Muscle of leg (tissue), 3 donors: ENCODE measurements at regions not wholly inside any gene's neighbourhood (a gene's known extent, or its start where the extent isn't known, plus 50 kb on each side); places are given as distances from the start of the nearest gene placed in this dataset.
A peak's percentile ranks its signal among the peaks of the same experiment; 100 is the strongest.

Source experiments
- DNase-seq: peaks from one replicate; pipeline ENCODE4 v3.0.0; 2013
- H3K27ac ChIP-seq: one replicate; pipeline ENCODE4 v1.5.1; 2013; ENCODE audit warnings: mild to moderate bottlenecking, low read length, control low read depth
- H3K27me3 ChIP-seq: one replicate; pipeline ENCODE4 v1.6.1; 2013; ENCODE audit warnings: low read length; ENCODE audit not compliant: control insufficient read depth, insufficient read depth
- H3K36me3 ChIP-seq: one replicate; pipeline ENCODE4 v1.6.1; 2013; ENCODE audit warnings: low read length; ENCODE audit not compliant: control insufficient read depth, insufficient read depth
- H3K4me1 ChIP-seq: one replicate; pipeline ENCODE4 v1.6.1; 2013; ENCODE audit warnings: low read length; ENCODE audit not compliant: control insufficient read depth, insufficient read depth
- H3K4me3 ChIP-seq: one replicate; pipeline ENCODE4 v1.5.1; 2013; ENCODE audit warnings: low read length, control low read depth
- H3K9me3 ChIP-seq: replicated peaks from 2 replicates; pipeline ENCODE4 v1.6.1; 2013; ENCODE audit warnings: low read depth, low read length; ENCODE audit not compliant: control insufficient read depth
- WGBS: methylation state at CpG from one replicate; pipeline ENCODE4 v1.1.5; 2013; ENCODE audit warnings: missing lambda C conversion rate; ENCODE audit not compliant: insufficient coverage; 5-methylcytosine and 5-hydroxymethylcytosine counted together

- WGBS, result no CpG with 5 or more reads among the region's 1 CpG
- no peaks in the 10 kb centered on the region for H3K9me3 ChIP-seq
- DNase-seq, result peak; percentile 19
Measured at GRCh38 chr2:225207043-225207442, 164.8 kb upstream of the DOCK10 start.

GRCh38 chr2:225196579-225196978 is 154.3 kb upstream of the DOCK10 start:
- Histone ChIP-seq H3K27me3 (no peaks in the 10 kb centered on the region), H3K4me3 (no peak overlapping the region), H3K4me1 (no peaks in the 10 kb centered on the region), H3K27ac (no peak overlapping the region), H3K36me3 (no peaks in the 10 kb centered on the region), H3K9me3 (no peaks in the 10 kb centered on the region)
- no CpG with 5 or more reads among the region's 1 CpG for WGBS
- DNase-seq, result no peak

More at GRCh38 chr2:225207043-225207442, 164.8 kb upstream of the DOCK10 start:
- Histone ChIP-seq H3K4me3 (no peak overlapping the region), H3K27me3 (no peaks in the 10 kb centered on the region), H3K27ac (no peak overlapping the region), H3K4me1 (no peaks in the 10 kb centered on the region), H3K36me3 (no peaks in the 10 kb centered on the region)

- Histone ChIP-seq H3K27ac (no peak overlapping the region), H3K27me3 (no peaks in the 10 kb centered on the region), H3K36me3 (no peaks in the 10 kb centered on the region), H3K4me1 (no peaks in the 10 kb centered on the region), H3K9me3 (no peaks in the 10 kb centered on the region), H3K4me3 (no peak overlapping the region)
- DNase-seq, result no peak
- no CpG with 5 or more reads among the region's 3 CpGs for WGBS
Measured at GRCh38 chr2:225192869-225193268, 150.6 kb upstream of the DOCK10 start.

GRCh38 chr2:225190987-225191386 is 148.7 kb upstream of the DOCK10 start:
- no peaks in the 10 kb centered on the region for H3K36me3 ChIP-seq
- no CpG with 5 or more reads among the region's 1 CpG for WGBS

GRCh38 chr2:225184948-225185347 is 142.7 kb upstream of the DOCK10 start:
- Histone ChIP-seq H3K36me3 (no peaks in the 10 kb centered on the region), H3K27me3 (no peaks in the 10 kb centered on the region), H3K4me1 (no peaks in the 10 kb centered on the region), H3K4me3 (no peak overlapping the region), H3K27ac (no peak overlapping the region), H3K9me3 (no peaks in the 10 kb centered on the region)
- WGBS, result no CpG with 5 or more reads among the region's 2 CpGs
- DNase-seq, result no peak

More at GRCh38 chr2:225190987-225191386, 148.7 kb upstream of the DOCK10 start:
- H3K4me1 ChIP-seq, result no peaks in the 10 kb centered on the region
- no peak for DNase-seq
- no peak overlapping the region for H3K4me3 ChIP-seq
- no peak overlapping the region for H3K27ac ChIP-seq
- H3K9me3 ChIP-seq, result no peaks in the 10 kb centered on the region
- no peaks in the 10 kb centered on the region for H3K27me3 ChIP-seq

DNA sequence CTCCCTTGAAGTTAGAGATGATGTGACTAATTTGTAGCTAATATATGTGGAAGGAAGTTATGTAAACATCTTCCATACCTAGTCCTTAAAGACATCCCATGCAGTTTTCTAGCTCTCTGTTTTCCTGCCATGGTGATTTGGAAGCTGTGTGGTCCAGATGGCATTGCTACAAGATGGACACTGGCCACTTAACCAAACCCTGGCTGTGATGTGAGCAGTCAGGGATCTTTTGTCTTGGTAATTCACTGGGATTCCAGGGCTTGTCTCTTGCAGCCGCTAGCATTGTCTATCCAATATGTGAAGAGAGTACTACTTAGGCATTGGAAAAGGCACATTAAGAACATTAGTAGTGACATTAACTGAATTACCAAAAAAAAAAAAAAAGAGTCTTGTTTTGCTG is 139.9 kb upstream of the DOCK10 start:
- no peaks in the 10 kb centered on the region for H3K36me3 ChIP-seq
- H3K9me3 ChIP-seq, result no peaks in the 10 kb centered on the region
- DNase-seq, result no peak
- no peaks in the 10 kb centered on the region for H3K4me1 ChIP-seq
- H3K4me3 ChIP-seq, result no peak overlapping the region
- H3K27me3 ChIP-seq, result no peaks in the 10 kb centered on the region
- no CpG with 5 or more reads among the region's 1 CpG for WGBS
- H3K27ac ChIP-seq, result no peak overlapping the region

GRCh38 chr2:225177098-225177497 is 134.8 kb upstream of the DOCK10 start:
- DNase-seq, result peak; percentile 24
- WGBS, result no CpG with 5 or more reads among the region's 1 CpG

GRCh38 chr2:225173909-225174308 is 131.6 kb upstream of the DOCK10 start:
- peak; percentile 58 for DNase-seq
- Histone ChIP-seq H3K9me3 (no peaks in the 10 kb centered on the region), H3K27me3 (no peaks in the 10 kb centered on the region), H3K36me3 (no peaks in the 10 kb centered on the region), H3K4me1 (no peaks in the 10 kb centered on the region), H3K27ac (no peak overlapping the region), H3K4me3 (no peak overlapping the region)
- 15% methylated on average over 2 of the region's 3 CpGs for WGBS

More at GRCh38 chr2:225177098-225177497, 134.8 kb upstream of the DOCK10 start:
- no peak overlapping the region for H3K27ac ChIP-seq
- no peaks in the 10 kb centered on the region for H3K9me3 ChIP-seq
- H3K27me3 ChIP-seq, result no peaks in the 10 kb centered on the region
- H3K4me3 ChIP-seq, result no peak overlapping the region
- no peaks in the 10 kb centered on the region for H3K36me3 ChIP-seq
- no peaks in the 10 kb centered on the region for H3K4me1 ChIP-seq

DNA sequence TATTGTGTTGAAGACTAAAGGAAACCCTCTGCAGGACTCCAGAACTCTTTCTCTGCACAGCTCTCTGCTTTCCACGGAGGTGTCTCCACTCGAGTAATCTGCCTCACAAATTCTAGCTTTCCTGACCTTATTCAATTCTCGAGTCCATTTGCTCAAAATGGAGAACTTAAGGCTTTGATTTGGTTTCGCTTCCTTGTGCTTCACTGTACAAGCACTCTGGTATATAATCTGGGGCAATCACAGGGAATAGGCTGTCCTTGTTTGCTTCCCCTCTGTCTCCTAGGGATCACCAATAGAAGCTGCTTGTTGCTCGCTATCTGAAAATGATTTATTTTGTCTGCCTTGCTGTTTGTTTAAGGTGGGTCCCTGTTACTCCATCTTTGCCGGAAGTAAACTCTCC is 129.1 kb upstream of the DOCK10 start:
- no CpG with 5 or more reads among the region's 6 CpGs for WGBS
- DNase-seq, result peak; percentile 16

DNA sequence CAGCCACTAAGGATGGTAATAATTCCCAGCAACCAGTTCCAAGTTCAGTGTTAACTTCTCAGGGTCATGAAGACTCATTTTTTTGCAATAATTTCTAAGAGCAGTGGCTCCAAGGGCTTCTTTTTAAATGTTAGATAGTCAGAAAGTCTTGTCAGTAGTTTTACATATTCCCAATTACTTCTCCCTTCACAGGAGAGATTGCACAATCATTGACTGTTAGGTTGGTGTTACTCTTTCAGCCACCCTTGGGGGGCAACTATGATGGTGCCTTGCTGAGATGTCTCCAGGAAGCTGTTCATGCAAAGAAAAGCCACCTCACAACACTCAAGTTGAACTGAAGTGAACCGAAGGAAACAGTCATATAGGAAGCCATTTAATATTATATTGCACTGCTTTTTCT is 127.9 kb upstream of the DOCK10 start:
- no peak for DNase-seq
- Histone ChIP-seq H3K27me3 (no peaks in the 10 kb centered on the region), H3K4me3 (no peak overlapping the region), H3K4me1 (no peaks in the 10 kb centered on the region), H3K36me3 (no peaks in the 10 kb centered on the region), H3K27ac (no peak overlapping the region), H3K9me3 (no peaks in the 10 kb centered on the region)
- WGBS, result no CpG with 5 or more reads among the region's 1 CpG

More for the DNA sequence above, 129.1 kb upstream of the DOCK10 start:
- Histone ChIP-seq H3K4me3 (no peak overlapping the region), H3K27me3 (no peaks in the 10 kb centered on the region), H3K27ac (no peak overlapping the region), H3K4me1 (no peaks in the 10 kb centered on the region), H3K9me3 (no peaks in the 10 kb centered on the region), H3K36me3 (no peaks in the 10 kb centered on the region)

- DNase-seq, result no peak
- WGBS, result no CpG with 5 or more reads among the region's 4 CpGs
Measured at GRCh38 chr2:225169396-225169795, 127.1 kb upstream of the DOCK10 start.

More at GRCh38 chr2:225169396-225169795, 127.1 kb upstream of the DOCK10 start:
- H3K27me3 ChIP-seq, result no peaks in the 10 kb centered on the region
- no peaks in the 10 kb centered on the region for H3K9me3 ChIP-seq
- H3K36me3 ChIP-seq, result no peaks in the 10 kb centered on the region
- H3K27ac ChIP-seq, result no peak overlapping the region
- peaks cover 4% of the 10 kb centered on the region for H3K4me1 ChIP-seq
- H3K4me3 ChIP-seq, result no peak overlapping the region
